ENCODE measurements at regions not wholly inside any gene's neighbourhood (a gene's known extent, or its start where the extent isn't known, plus 50 kb on each side); places are given as distances from the start of the nearest gene placed in this dataset.

DNA sequence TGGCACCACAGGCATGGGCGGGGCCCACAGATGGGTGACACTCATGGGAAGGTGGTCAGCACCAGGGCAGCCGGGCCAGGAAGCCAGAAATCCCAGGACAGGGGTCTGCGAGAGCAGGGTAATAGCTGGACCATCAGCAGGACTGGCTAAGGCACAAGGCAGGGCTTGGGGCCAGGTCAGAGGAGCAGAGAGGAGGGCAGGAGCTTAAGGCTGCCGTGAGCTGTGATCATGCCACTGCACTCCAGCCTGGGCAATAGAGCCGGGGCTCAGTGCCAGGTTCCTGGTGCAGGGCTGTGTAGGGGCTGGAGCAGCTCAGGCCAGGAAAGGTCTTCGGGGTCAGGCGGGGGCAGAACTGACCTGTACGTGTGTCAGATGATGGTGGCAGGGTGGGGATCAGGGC, 64.2 kb upstream of the LINGO1 start:
- no peak overlapping the region for H3K4me3 ChIP-seq (ENCODE audit: low read depth, low read length)
- no peak for DNase-seq (ENCODE audit: low read depth)
- peaks cover 37% of the 10 kb centered on the region for H3K27me3 ChIP-seq (ENCODE audit: control insufficient read depth, insufficient read depth, low read length)
- TF ChIP-seq, protein P1, sequence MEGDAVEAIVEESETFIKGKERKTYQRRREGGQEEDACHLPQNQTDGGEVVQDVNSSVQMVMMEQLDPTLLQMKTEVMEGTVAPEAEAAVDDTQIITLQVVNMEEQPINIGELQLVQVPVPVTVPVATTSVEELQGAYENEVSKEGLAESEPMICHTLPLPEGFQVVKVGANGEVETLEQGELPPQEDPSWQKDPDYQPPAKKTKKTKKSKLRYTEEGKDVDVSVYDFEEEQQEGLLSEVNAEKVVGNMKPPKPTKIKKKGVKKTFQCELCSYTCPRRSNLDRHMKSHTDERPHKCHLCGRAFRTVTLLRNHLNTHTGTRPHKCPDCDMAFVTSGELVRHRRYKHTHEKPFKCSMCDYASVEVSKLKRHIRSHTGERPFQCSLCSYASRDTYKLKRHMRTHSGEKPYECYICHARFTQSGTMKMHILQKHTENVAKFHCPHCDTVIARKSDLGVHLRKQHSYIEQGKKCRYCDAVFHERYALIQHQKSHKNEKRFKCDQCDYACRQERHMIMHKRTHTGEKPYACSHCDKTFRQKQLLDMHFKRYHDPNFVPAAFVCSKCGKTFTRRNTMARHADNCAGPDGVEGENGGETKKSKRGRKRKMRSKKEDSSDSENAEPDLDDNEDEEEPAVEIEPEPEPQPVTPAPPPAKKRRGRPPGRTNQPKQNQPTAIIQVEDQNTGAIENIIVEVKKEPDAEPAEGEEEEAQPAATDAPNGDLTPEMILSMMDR (IDR thresholded peaks at IDR 0.05; ENCODE audit: insufficient read depth, low read length, poor library complexity, severe bottlenecking) = no peak
- no peaks in the 10 kb centered on the region for H3K36me3 ChIP-seq (ENCODE audit: control insufficient read depth, insufficient read depth, low read length)

DNA sequence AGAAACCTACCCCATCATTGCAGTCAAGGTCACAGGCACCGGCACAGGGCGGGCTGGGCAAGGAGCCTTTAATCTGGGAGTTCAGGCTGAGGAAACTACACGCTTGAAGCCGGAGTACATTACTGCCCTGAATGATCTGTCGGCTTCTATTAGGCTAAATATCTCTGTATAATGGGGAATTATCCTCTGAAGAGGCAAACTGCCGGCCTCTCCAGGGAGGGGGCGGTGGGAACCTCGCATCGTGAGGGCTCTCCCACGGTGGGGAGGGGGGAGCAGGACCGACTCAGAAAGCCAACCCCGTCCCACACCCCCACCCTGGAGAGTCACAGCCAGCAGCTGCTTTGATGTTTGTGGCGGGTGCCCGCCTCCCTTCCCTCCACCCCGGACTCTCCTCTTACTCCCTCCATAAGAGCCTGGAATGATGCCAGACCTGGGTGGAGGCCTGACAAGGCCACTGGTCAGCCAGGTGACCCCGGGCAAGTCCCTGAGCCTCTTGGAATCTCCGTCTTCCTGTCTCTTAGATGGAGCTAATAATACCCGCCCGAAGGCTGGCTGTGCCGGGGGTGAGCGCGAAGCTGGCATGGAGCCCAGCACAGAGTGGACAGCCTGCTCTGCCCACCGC, 63.4 kb upstream of the LINGO1 start:
- TF ChIP-seq, protein P1 (IDR thresholded peaks at IDR 0.05; ENCODE audit: insufficient read depth, low read length, poor library complexity, severe bottlenecking) = no peak
- H3K36me3 ChIP-seq (ENCODE audit: control insufficient read depth, insufficient read depth, low read length) = no peaks in the 10 kb centered on the region
- H3K4me3 ChIP-seq (ENCODE audit: low read depth, low read length) = no peak overlapping the region
- DNase-seq (ENCODE audit: low read depth) = no peak
- H3K27me3 ChIP-seq (ENCODE audit: control insufficient read depth, insufficient read depth, low read length) = peaks cover 37% of the 10 kb centered on the region

DNA sequence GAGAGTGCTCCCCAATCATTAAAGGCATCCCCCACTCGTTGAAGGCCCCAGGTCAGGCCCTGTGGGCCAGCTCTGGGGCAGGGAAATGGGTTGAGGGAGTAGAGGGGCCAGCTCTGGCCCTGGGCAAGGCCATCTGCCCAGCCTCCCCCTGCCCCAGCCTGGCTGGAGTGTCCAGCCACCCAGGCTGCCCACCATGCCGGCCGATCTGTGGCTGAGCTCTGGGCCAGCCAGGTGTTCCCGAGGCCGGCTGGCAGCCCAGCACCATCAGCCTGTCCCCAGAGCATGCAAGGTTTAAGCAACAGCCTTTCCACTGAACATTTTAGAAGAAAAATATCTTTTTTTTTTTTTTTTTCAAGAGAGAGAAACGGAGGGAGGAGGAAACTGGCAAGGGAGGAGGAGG, 62.8 kb upstream of the LINGO1 start:
- TF ChIP-seq, protein P1 (IDR thresholded peaks at IDR 0.05; ENCODE audit: insufficient read depth, low read length, poor library complexity, severe bottlenecking) = no peak
- DNase-seq (ENCODE audit: low read depth) = no peak
- Histone ChIP-seq H3K36me3 (ENCODE audit: control insufficient read depth, insufficient read depth, low read length) (no peaks in the 10 kb centered on the region), H3K4me3 (ENCODE audit: low read depth, low read length) (no peak overlapping the region), H3K27me3 (ENCODE audit: control insufficient read depth, insufficient read depth, low read length) (peaks cover 37% of the 10 kb centered on the region)

DNA sequence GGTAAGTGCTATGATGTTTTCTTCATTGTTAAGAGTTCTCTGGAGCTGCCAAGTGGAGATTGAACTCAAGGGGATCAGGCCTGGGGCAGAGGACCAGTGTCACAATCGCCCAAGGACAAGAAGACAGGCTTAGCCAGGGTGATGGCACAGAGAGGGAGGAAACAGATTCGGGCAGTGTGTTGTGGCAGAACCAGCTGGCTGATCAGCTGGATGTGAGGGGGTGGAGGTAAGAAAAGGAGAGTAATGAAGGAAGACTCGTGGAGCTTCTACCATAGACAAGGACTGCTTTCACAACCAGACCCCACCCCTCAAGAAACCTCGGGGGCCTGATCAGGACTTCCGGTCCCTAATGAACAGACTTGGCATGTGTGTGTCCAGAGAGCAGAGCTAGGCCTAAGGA, 60.9 kb upstream of the LINGO1 start:
- TF ChIP-seq, protein P1 (IDR thresholded peaks at IDR 0.05; ENCODE audit: insufficient read depth, low read length, poor library complexity, severe bottlenecking) = no peak
- DNase-seq (ENCODE audit: low read depth) = no peak
- H3K27me3 ChIP-seq (ENCODE audit: control insufficient read depth, insufficient read depth, low read length) = peaks cover 43% of the 10 kb centered on the region
- no peak overlapping the region for H3K4me3 ChIP-seq (ENCODE audit: low read depth, low read length)
- H3K36me3 ChIP-seq (ENCODE audit: control insufficient read depth, insufficient read depth, low read length) = no peaks in the 10 kb centered on the region

DNA sequence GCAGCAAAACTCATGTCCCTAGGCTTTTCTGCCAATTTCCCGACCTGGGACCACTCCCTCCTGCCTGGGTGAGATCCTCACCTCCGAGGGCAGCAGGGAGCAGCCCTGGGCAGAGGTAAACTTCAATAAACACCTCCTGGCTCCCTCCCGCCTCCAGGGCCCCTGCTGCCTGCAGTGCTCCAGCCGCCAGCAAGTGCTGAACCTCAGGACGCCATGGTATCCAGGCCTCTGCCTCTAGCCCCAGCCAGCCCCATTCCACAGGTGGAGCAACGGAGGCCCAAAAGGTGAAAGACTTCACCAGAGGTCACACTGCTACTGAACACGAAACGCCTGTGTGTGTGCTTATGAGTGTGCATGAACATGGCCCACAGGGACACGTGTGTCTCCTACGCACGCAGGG, 59.9 kb upstream of the LINGO1 start:
- H3K4me3 ChIP-seq (ENCODE audit: low read depth, low read length) = no peak overlapping the region
- no peaks in the 10 kb centered on the region for H3K36me3 ChIP-seq (ENCODE audit: control insufficient read depth, insufficient read depth, low read length)
- DNase-seq (ENCODE audit: low read depth) = no peak
- peaks cover 46% of the 10 kb centered on the region for H3K27me3 ChIP-seq (ENCODE audit: control insufficient read depth, insufficient read depth, low read length)
- TF ChIP-seq, protein P1 (IDR thresholded peaks at IDR 0.05; ENCODE audit: insufficient read depth, low read length, poor library complexity, severe bottlenecking) = no peak

DNA sequence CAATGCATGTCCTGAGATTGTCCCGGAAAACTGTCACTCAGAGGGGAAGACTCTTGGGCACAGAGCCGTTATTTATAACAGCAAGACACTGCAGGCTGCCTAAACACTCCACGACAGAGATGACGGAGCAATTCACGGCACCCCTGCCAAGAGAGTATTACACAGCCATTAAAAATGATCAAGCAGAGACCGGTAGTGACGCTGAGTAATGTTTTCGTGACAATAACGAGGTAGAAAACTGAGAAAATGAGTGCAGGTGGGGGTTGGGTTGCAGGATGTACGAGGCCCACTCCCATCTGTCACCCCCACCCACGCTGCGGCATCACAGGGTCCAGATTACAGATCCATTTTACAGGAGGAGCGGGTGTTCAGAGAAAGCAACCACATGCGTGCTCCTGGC, 58.9 kb upstream of the LINGO1 start:
- TF ChIP-seq, protein P1 (IDR thresholded peaks at IDR 0.05; ENCODE audit: insufficient read depth, low read length, poor library complexity, severe bottlenecking) = no peak
- no peak for DNase-seq (ENCODE audit: low read depth)
- no peaks in the 10 kb centered on the region for H3K36me3 ChIP-seq (ENCODE audit: control insufficient read depth, insufficient read depth, low read length)
- no peak overlapping the region for H3K4me3 ChIP-seq (ENCODE audit: low read depth, low read length)
- peaks cover 37% of the 10 kb centered on the region for H3K27me3 ChIP-seq (ENCODE audit: control insufficient read depth, insufficient read depth, low read length)
